HepG2 (cell line): ENCODE measurements at regions not wholly inside any gene's neighbourhood (a gene's known extent, or its start where the extent isn't known, plus 50 kb on each side); places are given as distances from the start of the nearest gene placed in this dataset.

Experiments used
- ATAC-seq: fragments of 200-7000 bp; cut with Tn5 transposase; 3 replicates; pipeline ENCODE4 v1.9.1; 2020; ENCODE audit warnings: mild to moderate bottlenecking, moderate library complexity
- BruUV-seq: library from RNA; stranded (reverse); fragments of 400-500 nt; replicated peaks from 2 replicates; lab custom pipeline; 2021; lab: Mats Ljungman, UMichigan
- CTCF ChIA-PET: fragments of 300-600 bp; formaldehyde crosslinking; extraction: SDS; loops from one replicate; lab custom pipeline; 2021; ENCODE audit warnings: low total read pairs, inconsistent platforms, low intra/inter-chr PET ratio; lab: Yijun Ruan, JAX
- POLR2A ChIA-PET: fragments of 350-600 bp; sonication (Branson Sonifier 250); formaldehyde crosslinking; loops from one replicate; lab custom pipeline; 2020; ENCODE audit warnings: antibody characterized with exemption, inconsistent platforms; lab: Yijun Ruan, JAX
- DNase-seq: peaks from one replicate; pipeline ENCODE4 v3.0.0-alpha.2; 2015; ENCODE audit warnings: low spot score
- FAIRE-seq: peaks from 3 replicates; lab custom pipeline; 2011; peaks lifted over from hg19 to GRCh38; lab: Jason Lieb, UNC
- H2AFZ ChIP-seq: one replicate; pipeline ENCODE4 v1.6.1; 2011; ENCODE audit warnings: low read length, inconsistent platforms
- H3K27ac ChIP-seq: fragments of 300-600 bp; 3 replicates; pipeline ENCODE4 v1.8.0; 2011; ENCODE audit warnings: mixed run types, mild to moderate bottlenecking, mixed read lengths, low read length, inconsistent platforms; ENCODE audit not compliant: insufficient read depth; ENCODE audit errors: extremely low read length
- H3K27me3 ChIP-seq, 2 experiments: fragments of 200-600 bp in 1 of 2; 2 replicates in 1 of 2; 3 replicates in 1 of 2; pipeline versions ENCODE4 v1.6.0 to v1.8.0; 2011; ENCODE audit warnings: low read length in 2 of 2, mild to moderate bottlenecking in 2 of 2, moderate library complexity in 2 of 2, inconsistent platforms in 1 of 2; ENCODE audit not compliant: insufficient read depth in 2 of 2, control insufficient read depth in 1 of 2
- H3K36me3 ChIP-seq, 2 experiments: fragments of 200-600 bp in 1 of 2; replicated peaks in 1 of 2; 2 replicates in 1 of 2; 3 replicates in 1 of 2; pipeline versions ENCODE4 v1.5.1 to v1.8.0; 2011; ENCODE audit warnings: low read length in 2 of 2, inconsistent platforms in 1 of 2; ENCODE audit not compliant: insufficient read depth in 2 of 2, control insufficient read depth in 1 of 2
- H3K4me1 ChIP-seq: 2 replicates; pipeline ENCODE4 v1.5.1; 2012; ENCODE audit warnings: low read length, inconsistent platforms; ENCODE audit not compliant: insufficient read depth
- H3K4me2 ChIP-seq: 2 replicates; pipeline ENCODE4 v1.6.0; 2011; ENCODE audit warnings: low read depth, low read length, inconsistent platforms
- H3K4me3 ChIP-seq, 3 experiments: fragments of 200-600 bp in 1 of 3; sonication (generic), shearing (Covaris generic) in 1 of 3; replicated peaks in 1 of 3; 2 replicates each; pipeline ENCODE4 v1.5.1; 2011 to 2016; ENCODE audit warnings: low read length in 3 of 3, inconsistent platforms in 2 of 3, low read depth in 2 of 3, mild to moderate bottlenecking in 2 of 3, control low read depth in 1 of 3, mixed read lengths in 1 of 3; ENCODE audit not compliant: insufficient read depth in 1 of 3
- H3K79me2 ChIP-seq: one replicate; pipeline ENCODE4 v1.6.1; 2011; ENCODE audit warnings: low read length, inconsistent platforms; ENCODE audit not compliant: insufficient read depth
- H3K9ac ChIP-seq: 2 replicates; pipeline ENCODE4 v1.6.0; 2011; ENCODE audit warnings: mild to moderate bottlenecking, low read depth, low read length, inconsistent platforms; ENCODE audit not compliant: insufficient read depth
- H3K9me3 ChIP-seq: 2 replicates; pipeline ENCODE4 v1.5.1; 2012; ENCODE audit warnings: mild to moderate bottlenecking, low read length
- H4K20me1 ChIP-seq: 2 replicates; pipeline ENCODE4 v1.6.0; 2011; ENCODE audit warnings: inconsistent platforms, mild to moderate bottlenecking, low read length, moderate library complexity; ENCODE audit not compliant: insufficient read depth
- ERF ChIP-seq: IDR thresholded peaks from 2 replicates; pipeline ENCODE4 v1.6.1; 2018; ENCODE audit warnings: missing biosample characterization, missing genetic modification reagents
- HNRNPUL1 ChIP-seq: fragments of 200-400 bp; formaldehyde crosslinking; IDR thresholded peaks from 2 replicates; pipeline ENCODE4 v1.6.1; 2017; ENCODE audit warnings: low read depth, mild to moderate bottlenecking, low read length, moderate library complexity
- KIAA2018 ChIP-seq: sonication (generic); formaldehyde crosslinking; IDR thresholded peaks from 2 replicates; pipeline ENCODE4 v1.5.0; 2020; ENCODE audit warnings: mild to moderate bottlenecking, missing genetic modification reagents, borderline replicate concordance
- MAFF ChIP-seq: IDR thresholded peaks from 2 replicates; pipeline ENCODE4 v1.6.1; 2011; ENCODE audit warnings: low read depth, low read length, improper control_type of control experiment
- MIER3 ChIP-seq: IDR thresholded peaks from 2 replicates; pipeline ENCODE4 v1.6.1; 2016; ENCODE audit warnings: missing compliant biosample characterization, borderline replicate concordance
- NONO ChIP-seq, 2 experiments: fragments of 450-650 bp in 1 of 2; sonication (generic) in 1 of 2; formaldehyde crosslinking in 1 of 2; IDR thresholded peaks in 1 of 2; conservative IDR thresholded peaks in 1 of 2; 2 replicates each; pipeline versions ENCODE4 v1.6.1 to v1.8.0; 2017 to 2022; ENCODE audit warnings: mild to moderate bottlenecking in 1 of 2, missing genetic modification reagents in 1 of 2, moderate library complexity in 1 of 2
- SIN3A ChIP-seq: IDR thresholded peaks from 2 replicates; pipeline ENCODE4 v1.6.1; 2011; ENCODE audit warnings: low read depth, mild to moderate bottlenecking, control low read depth, low read length, borderline replicate concordance
- SIX1 ChIP-seq: sonication (generic); formaldehyde crosslinking; IDR thresholded peaks from 2 replicates; pipeline ENCODE4 v1.4.0; 2020; ENCODE audit warnings: missing genetic modification reagents, borderline replicate concordance
- STAT5B ChIP-seq: sonication (generic); formaldehyde crosslinking; IDR thresholded peaks from 2 replicates; pipeline ENCODE4 v1.4.0; 2020; ENCODE audit warnings: missing genetic modification reagents
- TRIM24 ChIP-seq: sonication (generic); formaldehyde crosslinking; IDR thresholded peaks from 2 replicates; pipeline ENCODE4 v1.8.0; 2022; ENCODE audit warnings: mild to moderate bottlenecking, missing genetic modification reagents
- XRCC5 ChIP-seq: fragments of 200-400 bp; formaldehyde crosslinking; optimal IDR thresholded peaks from 2 replicates; pipeline ENCODE3; 2017; ENCODE audit warnings: mild to moderate bottlenecking, low read length
- ZFP36L1 ChIP-seq: sonication (generic); formaldehyde crosslinking; IDR thresholded peaks from 2 replicates; pipeline ENCODE4 v1.8.0; 2022; ENCODE audit warnings: mild to moderate bottlenecking, missing genetic modification reagents, moderate library complexity
- ZNF251 ChIP-seq: sonication (generic); formaldehyde crosslinking; IDR thresholded peaks from 2 replicates; pipeline ENCODE4 v1.9.0; 2021; ENCODE audit warnings: mild to moderate bottlenecking, missing genetic modification reagents
- ZNF33A ChIP-seq: sonication (generic); formaldehyde crosslinking; IDR thresholded peaks from 2 replicates; pipeline ENCODE4 v1.5.1; 2020; ENCODE audit warnings: missing genetic modification reagents, mild to moderate bottlenecking, moderate library complexity, borderline replicate concordance
- ZNF790 ChIP-seq: sonication (generic); formaldehyde crosslinking; IDR thresholded peaks from 2 replicates; pipeline ENCODE4 v1.8.0; 2022; ENCODE audit warnings: missing genetic modification reagents, mild to moderate bottlenecking, borderline replicate concordance
- in situ Hi-C: cut with HindIII; loops from 2 replicates; pipeline ENCODE4 v1.10.0; 2017; ENCODE audit warnings: low pct_unique_long_range_greater_than_20kb; ENCODE audit not compliant: extremely low pct_ligation_motif_present
- intact Hi-C: fragments of 100-400 bp; cut with micrococcal nuclease; formaldehyde crosslinking; loops from one replicate; pipeline ENCODE4 v1.10.0; 2022; ENCODE audit not compliant: unreplicated experiment
- TF ChIP-seq, protein P1 (sequence below): fragments of 450-650 bp; IDR thresholded peaks from 2 replicates; pipeline ENCODE4 v1.6.1; 2016

- H3K27ac ChIP-seq: no peak overlapping the region
- H3K4me1 ChIP-seq: no peaks in the 10 kb centered on the region
- H3K4me2 ChIP-seq: no peak overlapping the region
- H4K20me1 ChIP-seq: no peaks in the 10 kb centered on the region
- no peak overlapping the region for H2AFZ ChIP-seq
- H3K9ac ChIP-seq: no peak overlapping the region
- ChIA-PET CTCF (no interaction called here), POLR2A (no interaction called here)
- H3K9me3 ChIP-seq: peaks cover 10% of the 10 kb centered on the region; the same call in 1 of the 2 replicates
- intact Hi-C loops (no loop called here), in situ Hi-C loops (no loop called here)
- DNase-seq (no peak), ATAC-seq (no peak), FAIRE-seq (no peak)
- H3K27me3 ChIP-seq: no peaks in the 10 kb centered on the region
- BruUV-seq: no TSS peak
- H3K4me3 ChIP-seq: no peak overlapping the region
- H3K36me3 ChIP-seq: no peaks in the 10 kb centered on the region
- H3K79me2 ChIP-seq: no peaks in the 10 kb centered on the region
- TF ChIP-seq MIER3 (CRISPR knock-in tag): no peak
- TF ChIP-seq SIN3A: no peak
- TF ChIP-seq KIAA2018 (CRISPR knock-in tag): no peak
- no peak for TF ChIP-seq ZNF790 (CRISPR knock-in tag)
- TF ChIP-seq MAFF: no peak
- no peak for TF ChIP-seq STAT5B
- TF ChIP-seq ERF (CRISPR knock-in tag): no peak
- TF ChIP-seq HNRNPUL1: no peak
- no peak for TF ChIP-seq TRIM24
- no peak for TF ChIP-seq ZNF251 (CRISPR knock-in tag)
- no peak for TF ChIP-seq ZNF33A (CRISPR knock-in tag)
- TF ChIP-seq ZFP36L1 (CRISPR knock-in tag): no peak
- no peak for TF ChIP-seq NONO (IDR thresholded peaks at IDR 0.05)
- no peak for TF ChIP-seq NONO (CRISPR knock-in tag; conservative IDR thresholded peaks at IDR 0.05)
- TF ChIP-seq, protein P1, sequence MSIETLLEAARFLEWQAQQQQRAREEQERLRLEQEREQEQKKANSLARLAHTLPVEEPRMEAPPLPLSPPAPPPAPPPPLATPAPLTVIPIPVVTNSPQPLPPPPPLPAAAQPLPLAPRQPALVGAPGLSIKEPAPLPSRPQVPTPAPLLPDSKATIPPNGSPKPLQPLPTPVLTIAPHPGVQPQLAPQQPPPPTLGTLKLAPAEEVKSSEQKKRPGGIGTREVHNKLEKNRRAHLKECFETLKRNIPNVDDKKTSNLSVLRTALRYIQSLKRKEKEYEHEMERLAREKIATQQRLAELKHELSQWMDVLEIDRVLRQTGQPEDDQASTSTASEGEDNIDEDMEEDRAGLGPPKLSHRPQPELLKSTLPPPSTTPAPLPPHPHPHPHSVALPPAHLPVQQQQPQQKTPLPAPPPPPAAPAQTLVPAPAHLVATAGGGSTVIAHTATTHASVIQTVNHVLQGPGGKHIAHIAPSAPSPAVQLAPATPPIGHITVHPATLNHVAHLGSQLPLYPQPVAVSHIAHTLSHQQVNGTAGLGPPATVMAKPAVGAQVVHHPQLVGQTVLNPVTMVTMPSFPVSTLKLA: no peak
- TF ChIP-seq SIX1 (CRISPR knock-in tag): no peak
- TF ChIP-seq XRCC5: no peak
These were observed 606.4 kb upstream of the ZNF804A start for GRCh38 chr2:183991968-183992367.
